H4 (cell line): ENCODE measurements at regions not wholly inside any gene's neighbourhood (a gene's known extent, or its start where the extent isn't known, plus 50 kb on each side); places are given as distances from the start of the nearest gene placed in this dataset.
A peak's percentile ranks its signal among the peaks of the same experiment; 100 is the strongest.

ENCODE experiments used
- DNase-seq: peaks from one replicate; pipeline ENCODE4 v3.0.0-alpha.2; 2015; ENCODE audit warnings: low spot score

- no peak for DNase-seq
Observed at GRCh38 chr2:144679942-144680341, 160.0 kb upstream of the ZEB2 start.

- DNase-seq = no peak
Observed at GRCh38 chr2:144678736-144679135, 158.8 kb upstream of the ZEB2 start.

- no peak for DNase-seq
Observed at GRCh38 chr2:144675731-144676130, 155.8 kb upstream of the ZEB2 start.

DNA sequence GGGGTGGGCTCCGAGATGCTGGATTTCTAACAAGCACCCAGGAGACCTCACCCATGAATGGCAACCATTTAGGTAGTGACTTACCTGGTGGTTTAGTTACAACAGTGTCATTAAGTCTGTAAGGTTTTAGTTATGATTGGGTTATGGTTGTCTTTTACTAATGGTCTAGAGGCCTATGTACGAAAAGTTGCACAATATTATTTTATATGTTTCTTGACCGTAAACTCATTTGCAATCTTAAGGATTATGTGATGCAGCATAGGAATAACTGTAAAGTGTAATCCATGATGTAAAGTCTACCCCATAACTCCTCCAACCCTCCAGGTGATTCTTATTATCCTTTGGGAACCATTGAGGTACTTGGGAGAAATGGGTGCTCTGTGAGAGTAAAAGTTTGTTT lies 155.4 kb upstream of the ZEB2 start:
- no peak for DNase-seq

DNA sequence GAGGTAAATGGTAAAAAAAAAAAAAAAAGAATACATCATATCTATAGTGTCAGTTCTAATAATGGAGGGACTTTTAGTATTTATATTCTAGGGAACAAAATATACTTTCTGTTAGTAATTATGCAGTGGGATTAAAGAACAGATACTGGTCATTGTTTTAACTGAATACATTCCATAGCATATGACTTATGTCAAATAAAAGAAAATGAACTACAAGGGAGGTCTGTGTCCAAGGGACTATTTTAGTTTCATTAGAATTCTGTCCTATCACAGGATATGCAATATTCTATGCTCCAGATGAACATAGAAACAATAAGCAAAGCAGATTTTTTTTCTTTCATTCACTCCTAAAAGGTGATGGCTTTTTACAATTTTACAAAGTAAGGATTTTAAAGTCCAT lies 154.2 kb upstream of the ZEB2 start:
- DNase-seq = no peak

- no peak for DNase-seq
Observed at GRCh38 chr2:144673456-144673855, 153.5 kb upstream of the ZEB2 start.

GRCh38 chr2:144671695-144672455 lies 152.0 kb upstream of the ZEB2 start:
- no peak for DNase-seq

GRCh38 chr2:144670738-144671137 lies 150.8 kb upstream of the ZEB2 start:
- no peak for DNase-seq

- no peak for DNase-seq
Observed at GRCh38 chr2:144670080-144670479, 150.2 kb upstream of the ZEB2 start.

DNA sequence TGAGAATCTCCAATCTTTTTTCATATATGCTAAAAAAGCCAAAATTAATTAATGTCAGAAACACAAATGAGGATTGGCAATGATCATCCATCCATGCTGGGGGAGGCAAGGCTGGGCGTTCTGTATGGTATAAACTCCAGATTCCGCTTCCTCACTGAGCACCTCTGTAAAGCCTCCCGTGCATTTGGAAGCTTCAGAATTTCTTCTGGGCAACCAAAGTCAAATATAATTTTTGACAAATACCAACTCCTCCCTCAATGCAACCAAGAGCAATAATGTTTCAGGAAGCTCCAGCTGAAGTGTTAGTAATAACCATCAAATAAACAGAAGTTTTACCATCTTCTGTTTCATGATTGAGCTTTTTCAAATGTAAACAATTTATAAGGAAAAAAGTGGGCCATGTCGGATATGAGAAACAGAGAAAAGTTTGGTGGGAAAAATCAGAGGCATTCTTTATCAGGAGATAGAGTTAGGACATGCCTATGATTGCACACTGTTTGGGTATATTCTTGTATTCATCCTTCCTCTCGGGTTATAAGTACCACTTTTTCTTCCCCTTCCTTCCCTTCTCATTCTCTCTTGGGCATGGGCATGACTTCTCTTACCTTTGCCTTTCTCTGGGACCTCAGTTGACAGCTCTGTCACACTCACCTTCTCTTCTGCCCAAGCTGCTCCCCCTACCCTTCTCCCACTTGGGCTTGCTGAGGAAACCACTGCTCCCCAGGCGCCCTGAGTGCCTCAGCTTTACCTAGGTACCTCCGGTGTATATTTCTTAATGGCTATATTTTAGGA lies 149.5 kb upstream of the ZEB2 start:
- no peak for DNase-seq

DNA sequence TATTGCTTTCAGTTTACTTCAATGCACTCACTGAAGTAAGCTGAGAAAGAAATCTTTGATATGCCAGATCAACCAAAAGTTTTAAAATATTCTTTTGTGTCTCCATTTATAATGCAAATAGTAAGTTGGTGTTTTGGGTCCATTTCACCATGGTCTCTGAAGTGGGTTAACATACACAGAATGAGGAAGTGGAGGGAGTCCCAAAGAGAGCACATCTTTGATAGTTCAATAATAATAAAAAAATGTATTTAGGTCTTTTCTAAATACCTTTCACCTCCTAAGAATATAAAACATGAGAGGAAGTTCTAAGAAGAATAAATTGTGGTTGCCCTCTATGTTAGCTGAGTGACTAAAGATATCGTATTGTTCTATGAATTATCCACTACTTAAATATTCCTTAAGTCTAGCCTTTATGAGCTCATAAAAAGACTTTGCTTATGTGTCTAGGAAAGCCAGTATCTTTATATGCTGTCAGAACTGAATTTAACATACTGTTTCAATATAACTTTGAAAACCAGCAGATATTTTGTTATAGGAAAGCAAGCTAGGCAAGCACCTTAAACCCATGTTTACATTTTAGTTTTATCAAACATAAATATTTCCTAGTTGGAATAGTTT lies 148.7 kb upstream of the ZEB2 start:
- no peak for DNase-seq

GRCh38 chr2:144666032-144666431 lies 146.1 kb upstream of the ZEB2 start:
- no peak for DNase-seq

GRCh38 chr2:144663207-144663606 lies 143.3 kb upstream of the ZEB2 start:
- DNase-seq = no peak

DNA sequence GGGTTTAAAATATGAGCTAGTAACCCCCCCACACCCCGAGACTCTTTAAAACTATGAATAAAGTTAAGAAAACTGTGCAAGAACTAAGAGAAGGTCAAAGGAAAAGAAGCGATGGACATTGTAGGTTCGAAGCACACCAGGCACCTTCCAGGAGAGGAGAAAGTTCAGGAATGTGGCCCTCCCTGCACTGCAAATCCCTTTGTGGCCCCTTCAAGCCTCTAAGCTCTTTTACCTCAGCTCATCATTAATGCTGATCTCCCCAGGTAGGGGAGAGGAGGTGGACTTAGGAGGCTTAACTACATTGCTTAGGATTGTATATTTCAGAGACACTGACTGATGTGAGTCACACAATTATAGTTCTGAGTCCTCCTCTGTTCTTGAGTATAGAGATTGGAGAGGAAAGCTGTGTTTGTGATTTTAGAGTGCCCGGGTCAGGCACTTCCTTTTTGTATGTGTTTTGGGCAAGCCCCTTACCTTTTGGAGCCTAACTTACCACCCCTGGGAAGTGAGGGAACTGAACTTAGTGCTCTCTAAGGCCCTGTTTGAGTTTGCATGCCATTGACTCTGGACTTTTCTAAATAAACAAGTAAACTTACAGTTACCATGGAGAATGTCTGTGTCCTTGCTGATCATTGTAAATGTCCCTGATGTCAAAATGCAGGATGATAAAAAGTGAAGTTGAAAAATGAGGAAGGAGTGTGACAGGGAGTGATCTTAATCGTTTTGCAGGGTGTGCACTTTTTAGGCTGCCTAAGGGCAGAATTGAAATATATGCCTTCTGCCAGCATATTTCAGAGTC lies 140.8 kb upstream of the ZEB2 start:
- DNase-seq = no peak

DNA sequence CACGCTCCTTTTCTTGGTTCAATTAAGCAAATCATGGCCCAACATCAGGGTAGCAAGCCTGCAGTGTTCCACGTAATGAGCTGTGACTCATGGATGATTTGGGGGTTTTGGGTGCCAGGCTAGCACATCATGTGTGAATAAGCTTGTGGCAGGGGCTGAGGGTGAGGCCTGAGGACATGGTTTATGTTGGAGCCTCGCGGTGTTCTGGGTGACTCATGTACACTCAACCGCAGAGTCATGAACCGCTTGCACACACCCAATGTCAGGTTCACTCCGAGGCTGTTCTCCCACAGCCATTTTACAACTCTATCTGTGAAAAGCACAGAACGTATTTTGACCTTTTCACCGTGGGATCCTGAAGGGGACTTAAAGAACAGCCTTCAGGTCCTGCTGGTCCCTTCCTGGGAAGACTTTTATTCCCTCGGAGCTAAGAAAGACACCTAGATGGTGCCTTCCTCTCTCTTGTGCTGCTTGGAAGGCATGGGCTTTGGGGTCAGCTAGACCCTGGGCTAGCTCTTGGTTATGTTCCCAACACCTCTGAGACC lies 139.9 kb upstream of the ZEB2 start:
- DNase-seq = peak; percentile 98

GRCh38 chr2:144654523-144654922 lies 134.6 kb upstream of the ZEB2 start:
- DNase-seq = no peak

DNA sequence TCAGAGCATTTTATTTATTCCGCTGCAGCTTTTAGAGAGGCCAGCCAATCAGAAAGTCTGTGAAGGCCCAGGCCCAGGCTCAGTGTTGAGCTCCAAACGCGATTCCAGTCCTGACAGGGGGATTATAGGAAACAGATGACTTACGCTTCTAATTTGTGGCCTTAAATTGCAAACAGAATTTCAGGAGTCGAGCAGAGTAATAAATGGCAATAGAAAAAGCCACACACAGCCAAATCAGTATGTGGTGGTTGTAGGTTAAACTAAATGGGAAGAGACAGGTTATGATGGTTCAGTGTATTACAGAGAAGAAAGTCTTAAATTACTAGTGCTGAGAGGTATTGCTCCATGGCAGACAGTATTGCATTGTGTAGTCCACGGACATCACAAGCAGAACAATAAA lies 131.0 kb upstream of the ZEB2 start:
- no peak for DNase-seq

DNA sequence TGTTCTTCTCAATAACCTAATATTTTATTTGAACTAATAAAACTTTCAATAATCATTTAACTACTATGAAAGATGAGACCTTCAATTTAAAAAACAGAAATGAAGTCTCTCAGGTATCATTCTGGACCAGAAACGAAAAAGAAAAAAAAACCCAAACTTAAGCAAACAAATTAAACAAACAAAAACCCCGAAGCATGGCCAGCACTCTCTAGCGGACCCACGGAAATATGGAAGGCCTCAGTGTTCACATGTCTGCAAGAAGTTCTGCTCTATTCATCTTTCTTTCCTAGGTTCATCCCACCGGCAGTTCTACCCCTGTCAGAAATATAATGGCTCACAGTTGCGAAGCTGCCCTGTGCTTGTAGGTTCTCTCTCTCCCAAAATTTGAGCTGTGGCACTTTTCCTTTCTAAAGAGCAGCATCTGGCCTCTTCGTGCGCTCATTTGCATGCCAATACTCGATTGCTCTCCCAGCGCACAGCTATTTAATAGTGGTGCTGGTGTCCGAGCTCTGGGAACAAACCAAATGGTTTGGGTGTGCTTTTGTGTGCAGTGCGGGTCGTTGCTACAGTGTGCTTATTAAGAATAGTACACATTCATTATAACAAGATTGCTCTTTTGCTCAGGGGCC lies 129.0 kb upstream of the ZEB2 start:
- no peak for DNase-seq

GRCh38 chr2:144645083-144645778 lies 125.3 kb upstream of the ZEB2 start:
- DNase-seq = no peak

- DNase-seq = no peak
Observed at GRCh38 chr2:144644549-144644948, 124.6 kb upstream of the ZEB2 start.
